Activated naive CD8-positive, alpha-beta T cell treated with anti-CD3 and anti-CD28 coated beads, Interleukin-2, amount 50 U/mL, for 24 hours (primary cell): ENCODE measurements at regions not wholly inside any gene's neighbourhood (a gene's known extent, or its start where the extent isn't known, plus 50 kb on each side); places are given as distances from the start of the nearest gene placed in this dataset.

Experiments
- ATAC-seq: fragments of 150-1000 bp; cut with Tn5 transposase; one replicate; pipeline ENCODE4 v1.10.0; 2021
- DNase-seq: peaks from one replicate; pipeline ENCODE4 v3.0.0; 2021
- H3K27ac Mint-ChIP-seq: one replicate; pipeline ENCODE4 v1.8.0; 2021; ENCODE audit warnings: mild to moderate bottlenecking, mixed read lengths
- H3K27me3 Mint-ChIP-seq: one replicate; pipeline ENCODE4 v1.8.0; 2021; ENCODE audit warnings: mixed read lengths
- H3K36me3 Mint-ChIP-seq: one replicate; pipeline ENCODE4 v1.8.0; 2021; ENCODE audit warnings: low read depth, mixed read lengths
- H3K4me1 Mint-ChIP-seq: one replicate; pipeline ENCODE4 v1.8.0; 2021; ENCODE audit warnings: mixed read lengths
- H3K4me3 Mint-ChIP-seq: one replicate; pipeline ENCODE4 v1.8.0; 2021; ENCODE audit warnings: mild to moderate bottlenecking, moderate library complexity, mixed read lengths
- H3K9me3 Mint-ChIP-seq: one replicate; pipeline ENCODE4 v1.8.0; 2021; ENCODE audit warnings: mixed read lengths

DNA sequence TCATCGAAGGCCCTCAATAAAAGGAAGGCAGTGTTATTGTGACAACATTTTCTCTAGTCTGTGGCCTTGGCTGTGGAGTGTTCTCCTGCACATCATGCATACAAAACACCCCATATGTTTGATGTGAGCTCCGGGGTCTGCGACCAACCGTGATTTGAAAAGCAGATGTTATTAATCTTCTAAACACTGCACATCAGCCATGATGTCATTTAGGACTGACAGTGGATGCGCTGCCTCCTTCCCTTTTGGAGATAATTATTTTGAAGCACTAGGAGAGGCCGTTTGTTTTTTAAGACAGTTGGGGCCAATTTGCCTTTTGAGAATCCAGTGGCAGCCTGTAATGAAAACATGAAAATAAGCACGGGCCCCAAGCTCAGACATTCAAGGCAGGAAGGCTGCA is 1041.6 kb downstream of the BCL11B start:
- H3K36me3 Mint-ChIP-seq = peaks cover 2% of the 10 kb centered on the region
- DNase-seq (no peak), ATAC-seq (no peak)
- peak overlapping the region; percentile 80 for H3K27ac Mint-ChIP-seq
- H3K4me3 Mint-ChIP-seq = peak overlapping the region; percentile 69
- H3K27me3 Mint-ChIP-seq = no peaks in the 10 kb centered on the region
- H3K4me1 Mint-ChIP-seq = peaks cover 77% of the 10 kb centered on the region
- H3K9me3 Mint-ChIP-seq = peaks cover 9% of the 10 kb centered on the region

DNA sequence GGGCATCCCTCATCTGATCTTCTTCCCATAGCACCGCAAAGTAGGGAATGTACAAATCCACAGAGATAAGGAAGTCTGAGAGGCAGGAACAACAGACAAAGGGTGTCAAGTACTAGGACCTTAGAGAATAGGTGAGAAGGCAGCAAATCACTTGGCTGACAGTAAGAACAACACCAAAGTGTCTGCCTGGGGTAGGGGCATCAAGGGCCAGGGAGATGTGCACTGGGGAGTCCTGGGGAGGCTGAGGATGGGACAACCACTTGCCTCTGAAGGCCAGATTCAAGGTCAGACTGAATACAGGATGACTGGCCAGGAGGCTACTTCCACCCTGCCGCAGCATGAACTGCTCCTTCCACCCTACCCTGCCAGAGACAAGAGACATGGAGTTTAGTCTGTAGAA is 1040.8 kb downstream of the BCL11B start:
- ATAC-seq = no peak
- H3K27ac Mint-ChIP-seq = no peak overlapping the region

DNA sequence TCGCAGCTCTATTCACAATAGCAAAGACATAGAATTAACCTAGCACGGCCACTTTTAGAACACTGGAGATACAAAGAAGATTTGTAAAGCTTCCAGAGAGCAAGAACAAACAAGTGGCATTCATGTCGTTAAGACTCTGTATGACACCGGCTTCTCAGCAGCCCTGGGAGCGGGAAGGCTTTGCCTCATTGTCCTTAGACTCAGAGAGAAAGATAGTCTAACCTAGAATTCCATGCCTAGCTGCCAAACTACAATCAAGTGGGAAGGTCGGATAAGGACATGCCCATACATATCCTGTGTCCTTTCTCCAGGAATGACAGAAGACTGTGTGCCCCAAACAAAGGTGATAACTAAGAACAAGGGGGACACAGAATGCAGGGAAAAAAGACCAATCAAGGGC is 1038.3 kb downstream of the BCL11B start:
- Mint-ChIP-seq H3K27me3 (no peaks in the 10 kb centered on the region), H3K9me3 (peaks cover 5% of the 10 kb centered on the region), H3K4me1 (peaks cover 45% of the 10 kb centered on the region), H3K27ac (peak overlapping the region; percentile 3), H3K36me3 (no peaks in the 10 kb centered on the region), H3K4me3 (no peak overlapping the region)
- DNase-seq (no peak), ATAC-seq (no peak)

More for the DNA sequence above, 1040.8 kb downstream of the BCL11B start:
- Mint-ChIP-seq H3K36me3 (no peaks in the 10 kb centered on the region), H3K4me3 (no peak overlapping the region), H3K4me1 (peaks cover 69% of the 10 kb centered on the region), H3K27me3 (no peaks in the 10 kb centered on the region), H3K9me3 (peaks cover 5% of the 10 kb centered on the region)
- DNase-seq = no peak

DNA sequence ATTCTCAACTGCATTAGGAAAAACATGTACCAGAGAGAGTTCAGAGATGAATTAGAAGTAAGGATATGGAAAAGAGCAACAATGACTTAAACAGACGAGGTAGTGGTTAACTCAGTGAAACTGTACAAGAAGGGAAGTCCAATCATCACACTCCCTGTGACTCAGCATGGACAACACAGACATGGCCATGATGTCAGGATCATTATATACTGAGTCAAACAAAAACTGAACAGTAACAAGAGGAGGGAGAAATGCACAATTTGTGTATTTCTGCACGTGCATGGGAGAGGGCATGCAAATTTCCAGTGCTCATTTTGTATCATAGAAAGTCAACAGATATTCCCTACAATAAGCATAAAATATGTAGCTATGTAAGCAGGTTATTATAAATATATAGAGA is 1037.8 kb downstream of the BCL11B start:
- peak; percentile 88 for ATAC-seq
- Mint-ChIP-seq H3K4me3 (no peak overlapping the region), H3K4me1 (peaks cover 45% of the 10 kb centered on the region), H3K9me3 (peaks cover 5% of the 10 kb centered on the region), H3K36me3 (no peaks in the 10 kb centered on the region), H3K27me3 (no peaks in the 10 kb centered on the region), H3K27ac (peak overlapping the region; percentile 3)
- DNase-seq = no peak

DNA sequence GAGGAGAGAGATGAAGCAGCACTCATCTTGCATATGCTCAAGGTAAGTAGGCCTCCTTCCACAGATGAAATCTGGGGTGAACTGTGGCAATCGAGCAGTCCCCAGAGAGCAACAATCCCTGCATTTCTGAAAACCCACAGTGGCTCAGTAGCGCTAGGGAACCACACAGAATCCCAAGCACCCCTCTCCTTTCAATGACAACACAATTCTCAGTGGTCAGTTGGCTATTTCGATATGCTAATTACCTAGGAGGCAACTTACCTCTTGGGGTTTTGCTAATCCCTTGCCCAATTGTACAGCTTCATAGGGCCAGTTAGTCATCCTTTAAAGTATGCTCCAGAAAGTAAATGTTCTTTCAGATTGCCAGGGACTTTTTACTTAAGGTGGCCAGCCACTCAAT is 1035.7 kb downstream of the BCL11B start:
- Mint-ChIP-seq H3K27me3 (no peaks in the 10 kb centered on the region), H3K4me3 (no peak overlapping the region), H3K9me3 (peaks cover 5% of the 10 kb centered on the region), H3K27ac (no peak overlapping the region), H3K4me1 (peaks cover 26% of the 10 kb centered on the region), H3K36me3 (no peaks in the 10 kb centered on the region)
- no peak for ATAC-seq
- no peak for DNase-seq

DNA sequence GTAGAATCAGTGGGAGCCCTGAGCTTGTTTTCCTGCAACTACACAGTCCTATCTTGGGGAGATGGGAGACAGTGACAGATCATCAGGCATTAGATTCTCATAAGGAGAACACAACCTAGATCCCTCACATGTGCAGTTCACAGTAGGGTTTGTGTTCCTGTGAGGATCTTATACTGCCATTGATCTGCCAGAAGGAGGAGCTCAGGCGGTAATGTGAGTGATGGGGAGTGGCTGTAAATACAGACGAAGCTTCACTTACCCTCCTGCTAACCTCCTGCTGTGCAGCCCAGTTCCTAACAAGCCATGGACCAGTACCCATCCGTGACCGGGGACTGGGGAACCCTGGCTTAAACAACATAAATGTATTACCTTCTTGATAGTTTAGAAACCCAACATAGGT is 1034.1 kb downstream of the BCL11B start:
- Mint-ChIP-seq H3K36me3 (no peaks in the 10 kb centered on the region), H3K27ac (no peak overlapping the region), H3K4me3 (no peak overlapping the region), H3K4me1 (peaks cover 23% of the 10 kb centered on the region), H3K27me3 (no peaks in the 10 kb centered on the region), H3K9me3 (no peaks in the 10 kb centered on the region)
- no peak for ATAC-seq
- no peak for DNase-seq

DNA sequence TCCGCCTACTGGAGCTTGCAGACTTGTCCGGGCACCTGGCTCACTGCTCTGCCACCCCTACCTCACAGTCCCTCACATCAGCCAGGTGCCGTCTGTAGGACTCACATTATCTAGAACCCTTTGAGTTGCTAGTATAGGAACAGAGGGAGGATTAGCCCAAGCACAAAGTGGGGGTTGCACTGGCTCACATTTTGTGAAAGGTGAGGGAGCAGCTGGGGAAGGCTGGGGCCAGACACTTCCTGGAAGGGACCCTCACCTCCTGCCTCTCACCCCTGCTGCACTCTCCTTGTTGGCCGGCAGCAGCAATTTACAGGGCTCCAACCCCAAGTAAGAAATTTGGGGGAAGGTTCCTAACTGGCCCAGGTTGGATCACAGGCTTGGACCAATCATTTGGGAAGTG is 1031.6 kb downstream of the BCL11B start:
- no peak overlapping the region for H3K27ac Mint-ChIP-seq
- no peaks in the 10 kb centered on the region for H3K9me3 Mint-ChIP-seq
- ATAC-seq = no peak
- DNase-seq = no peak
- H3K36me3 Mint-ChIP-seq = no peaks in the 10 kb centered on the region
- no peaks in the 10 kb centered on the region for H3K27me3 Mint-ChIP-seq
- H3K4me3 Mint-ChIP-seq = no peak overlapping the region
- peaks cover 5% of the 10 kb centered on the region for H3K4me1 Mint-ChIP-seq

DNA sequence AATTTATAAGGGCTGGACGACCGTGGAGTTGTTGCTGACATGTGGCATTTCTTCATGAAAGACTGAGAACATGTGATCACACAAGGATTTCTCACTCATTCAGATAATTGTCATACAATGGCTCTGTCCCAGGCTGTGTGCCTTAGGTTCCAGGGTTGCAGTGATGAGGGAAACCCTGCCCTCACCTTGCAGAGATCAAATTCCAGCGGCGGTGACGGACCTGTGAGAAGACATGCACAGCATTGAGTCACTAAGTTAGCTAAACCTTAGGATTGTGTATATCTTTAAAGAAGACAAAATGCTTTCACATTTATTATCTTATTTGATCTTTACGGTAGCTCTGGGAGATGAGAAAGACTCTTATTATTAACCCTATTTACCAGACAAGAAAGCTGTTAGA is 1029.1 kb downstream of the BCL11B start:
- Mint-ChIP-seq H3K4me3 (no peak overlapping the region), H3K27ac (no peak overlapping the region), H3K27me3 (no peaks in the 10 kb centered on the region), H3K9me3 (no peaks in the 10 kb centered on the region), H3K36me3 (no peaks in the 10 kb centered on the region), H3K4me1 (peaks cover 5% of the 10 kb centered on the region)
- DNase-seq = no peak
- no peak for ATAC-seq

DNA sequence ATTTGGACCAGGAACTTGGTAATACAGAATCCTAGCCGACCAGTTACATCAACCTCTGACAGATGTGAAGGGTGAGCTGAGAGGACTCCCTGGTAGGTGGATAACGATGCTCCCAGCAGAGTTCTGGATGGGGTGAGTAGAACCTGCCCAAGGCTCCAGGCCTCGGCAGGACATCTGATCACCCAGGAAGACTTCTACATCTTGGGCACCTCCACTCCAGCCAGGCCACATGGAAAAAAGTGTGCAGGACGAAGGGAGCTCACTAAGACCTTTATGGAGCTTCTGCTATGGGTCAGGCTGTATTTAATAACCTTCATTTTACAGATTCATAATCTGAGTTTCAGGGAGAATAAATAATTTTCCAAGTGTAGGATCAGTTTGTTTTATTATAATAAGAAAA is 1028.7 kb downstream of the BCL11B start:
- ATAC-seq (no peak), DNase-seq (no peak)
- no peaks in the 10 kb centered on the region for H3K36me3 Mint-ChIP-seq
- peaks cover 5% of the 10 kb centered on the region for H3K4me1 Mint-ChIP-seq
- no peaks in the 10 kb centered on the region for H3K27me3 Mint-ChIP-seq
- no peak overlapping the region for H3K4me3 Mint-ChIP-seq
- H3K9me3 Mint-ChIP-seq = no peaks in the 10 kb centered on the region
- no peak overlapping the region for H3K27ac Mint-ChIP-seq

DNA sequence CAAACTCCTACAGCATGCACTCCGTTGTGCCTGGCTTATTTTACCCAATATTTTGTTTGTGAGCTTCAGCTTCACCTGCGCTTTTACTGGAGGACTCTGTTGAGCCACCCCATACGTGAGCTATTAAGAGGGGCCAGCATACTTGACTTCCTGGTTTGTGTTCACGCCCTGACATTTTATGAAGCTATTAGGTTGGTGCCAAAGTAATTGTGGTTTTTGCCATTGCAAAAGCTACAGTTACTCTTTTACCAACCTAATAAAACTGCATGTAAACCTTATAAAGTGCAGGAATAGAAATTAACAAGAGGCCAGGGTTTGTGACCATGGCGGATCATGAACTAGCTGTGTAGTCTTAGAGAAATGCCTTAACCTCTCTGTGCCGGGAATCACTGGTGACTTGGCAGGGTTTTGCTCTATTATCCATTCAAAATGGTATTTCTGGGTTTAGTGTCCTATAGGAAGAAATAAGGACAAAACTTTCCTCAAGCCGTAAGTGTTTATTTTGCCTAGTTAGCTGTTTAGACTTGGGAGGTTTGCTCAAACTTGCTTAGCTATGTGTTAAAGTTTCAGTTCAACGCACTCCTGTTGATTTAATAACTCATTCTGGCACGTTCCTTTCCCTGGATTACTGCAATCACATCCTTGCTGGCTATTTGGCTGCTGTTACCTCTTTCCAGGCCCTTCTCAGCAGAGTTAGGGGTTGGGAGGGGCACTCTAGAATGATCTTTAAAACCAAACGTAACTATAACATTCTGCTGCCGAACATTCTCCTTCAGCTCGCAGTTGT is 1027.6 kb downstream of the BCL11B start:
- Mint-ChIP-seq H3K27me3 (no peaks in the 10 kb centered on the region), H3K4me3 (no peak overlapping the region), H3K4me1 (no peaks in the 10 kb centered on the region), H3K9me3 (no peaks in the 10 kb centered on the region), H3K27ac (no peak overlapping the region), H3K36me3 (no peaks in the 10 kb centered on the region)
- DNase-seq (no peak), ATAC-seq (no peak)

DNA sequence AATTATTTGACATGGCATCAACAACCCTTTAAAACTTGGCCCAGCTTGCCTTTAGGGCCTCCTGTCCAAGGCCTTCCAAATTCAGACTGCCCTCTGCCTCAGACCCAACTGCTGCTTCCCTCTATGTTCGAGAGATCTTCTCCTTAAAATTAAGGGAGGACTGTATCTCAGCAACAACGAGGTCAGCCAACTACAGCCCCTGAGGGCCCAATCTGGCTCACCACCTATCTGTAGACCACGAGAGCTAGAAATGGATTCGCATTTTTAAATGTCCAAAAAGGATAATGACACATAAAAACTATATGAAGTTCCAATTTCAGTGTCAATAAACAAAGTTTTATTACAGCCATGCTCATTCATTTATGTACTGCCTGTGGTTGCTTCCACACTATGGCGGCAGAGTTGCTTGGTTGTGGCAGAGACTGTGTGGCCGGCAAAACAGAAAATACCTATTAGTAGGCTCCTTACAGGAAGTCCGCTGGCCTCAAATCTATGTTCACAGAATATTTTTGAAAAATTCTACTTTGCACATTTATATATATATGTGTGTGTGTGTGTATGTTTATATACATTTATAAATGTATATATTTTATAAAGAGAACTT is 1026.9 kb downstream of the BCL11B start:
- Mint-ChIP-seq H3K36me3 (no peaks in the 10 kb centered on the region), H3K4me1 (no peaks in the 10 kb centered on the region), H3K27ac (no peak overlapping the region), H3K4me3 (no peak overlapping the region), H3K27me3 (no peaks in the 10 kb centered on the region), H3K9me3 (no peaks in the 10 kb centered on the region)
- ATAC-seq (no peak), DNase-seq (no peak)

DNA sequence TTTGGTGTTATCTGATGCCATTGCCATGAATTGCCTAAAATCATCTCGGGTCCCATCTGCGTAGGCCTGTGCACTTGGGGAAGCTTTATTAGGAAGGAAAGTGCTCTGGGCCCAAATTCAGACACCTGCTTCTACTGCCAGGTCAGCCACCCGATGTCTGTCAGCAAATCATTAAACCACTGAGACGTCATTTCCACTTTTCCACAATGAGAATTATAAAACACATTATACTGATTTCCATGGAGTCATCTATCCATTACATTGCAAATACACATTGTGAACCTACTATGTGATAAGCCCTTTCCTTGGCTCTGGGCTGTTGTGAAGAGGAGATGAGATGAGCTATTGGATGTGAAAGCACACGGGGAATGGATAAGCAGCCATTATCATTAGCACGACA is 1022.9 kb downstream of the BCL11B start:
- ATAC-seq (no peak), DNase-seq (no peak)
- Mint-ChIP-seq H3K9me3 (no peaks in the 10 kb centered on the region), H3K27me3 (no peaks in the 10 kb centered on the region), H3K36me3 (no peaks in the 10 kb centered on the region), H3K4me3 (no peak overlapping the region), H3K4me1 (no peaks in the 10 kb centered on the region), H3K27ac (no peak overlapping the region)

DNA sequence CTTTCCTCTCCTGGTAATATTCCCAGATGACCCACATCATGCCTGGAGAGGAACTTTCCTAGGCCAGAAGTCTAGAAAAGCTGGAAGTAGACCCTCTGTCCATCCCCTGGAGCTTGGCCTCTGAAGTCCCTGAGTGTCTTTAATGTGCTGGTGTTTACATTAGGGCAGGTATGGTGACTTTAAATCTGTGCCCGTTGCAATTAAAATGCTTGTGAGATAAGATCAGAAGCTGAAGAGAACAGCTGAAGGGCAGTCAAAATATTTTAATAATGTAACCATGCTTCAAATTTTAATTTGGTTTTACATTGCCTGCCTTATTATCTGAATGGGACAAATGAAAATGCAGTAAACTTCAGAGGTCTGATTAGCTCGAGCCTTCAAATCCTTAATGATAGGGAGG is 1022.5 kb downstream of the BCL11B start:
- Mint-ChIP-seq H3K9me3 (no peaks in the 10 kb centered on the region), H3K27ac (no peak overlapping the region), H3K36me3 (no peaks in the 10 kb centered on the region), H3K27me3 (no peaks in the 10 kb centered on the region), H3K4me3 (no peak overlapping the region), H3K4me1 (no peaks in the 10 kb centered on the region)
- no peak for ATAC-seq
- no peak for DNase-seq

DNA sequence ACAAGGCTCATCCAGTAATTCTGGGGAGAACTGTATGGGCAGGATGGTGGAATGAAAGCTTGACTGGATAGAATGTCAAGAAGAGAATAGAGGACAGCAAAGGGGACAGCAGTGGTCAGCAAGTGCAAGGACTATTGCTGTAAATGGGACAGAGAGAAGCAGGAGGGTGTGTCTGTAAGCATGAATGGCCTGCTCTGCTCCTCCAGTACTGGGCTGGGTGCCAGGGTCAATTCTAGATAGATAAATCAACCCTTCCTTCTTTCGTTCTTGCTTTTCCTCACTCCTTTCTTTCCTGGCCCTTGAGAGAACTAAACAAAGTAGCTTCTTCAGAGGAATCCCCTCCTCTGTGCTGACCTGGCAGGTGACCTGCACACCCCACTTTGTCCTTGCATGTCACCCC is 1019.2 kb downstream of the BCL11B start:
- H3K36me3 Mint-ChIP-seq = no peaks in the 10 kb centered on the region
- H3K27ac Mint-ChIP-seq = no peak overlapping the region
- H3K27me3 Mint-ChIP-seq = no peaks in the 10 kb centered on the region
- no peaks in the 10 kb centered on the region for H3K4me1 Mint-ChIP-seq
- H3K4me3 Mint-ChIP-seq = no peak overlapping the region
- no peak for DNase-seq
- no peak for ATAC-seq
- H3K9me3 Mint-ChIP-seq = peaks cover under 1% of the 10 kb centered on the region

DNA sequence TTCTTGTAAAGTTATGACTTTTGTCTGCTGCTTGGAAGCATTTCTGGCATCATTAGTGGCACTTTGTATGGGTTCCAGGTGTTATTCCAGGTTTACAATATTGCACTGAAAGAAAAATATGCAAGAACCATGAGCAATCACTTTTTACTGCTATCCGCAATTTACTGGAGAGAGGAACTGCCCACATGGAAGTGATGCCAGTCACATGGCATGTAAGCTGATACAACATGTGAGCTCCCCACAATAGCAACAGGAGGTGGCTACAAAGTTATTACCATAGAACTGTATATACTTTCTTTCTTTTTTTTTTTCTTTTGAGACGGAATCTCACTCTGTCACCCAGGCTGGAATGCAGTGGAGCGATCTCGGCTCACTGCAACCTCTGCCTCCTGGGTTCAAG is 1012.1 kb downstream of the BCL11B start:
- Mint-ChIP-seq H3K4me1 (no peaks in the 10 kb centered on the region), H3K4me3 (no peak overlapping the region), H3K27ac (no peak overlapping the region), H3K36me3 (no peaks in the 10 kb centered on the region), H3K9me3 (peaks cover 6% of the 10 kb centered on the region), H3K27me3 (no peaks in the 10 kb centered on the region)
- ATAC-seq = no peak
- DNase-seq = no peak
